AG04450 (cell line): ENCODE measurements at regions not wholly inside any gene's neighbourhood (a gene's known extent, or its start where the extent isn't known, plus 50 kb on each side); places are given as distances from the start of the nearest gene placed in this dataset.
"Not testable (repeated sequence)": the region's sequence is repeated elsewhere in the genome, so short reads cannot be mapped to it uniquely, and the experiment has no call there.

Source experiments
- CTCF ChIA-PET: fragments of 300-600, 350-600 bp; formaldehyde crosslinking; extraction: SDS; loops from one replicate; lab custom pipeline; 2022; ENCODE audit warnings: antibody characterized with exemption, inconsistent platforms; lab: Charles Lee
- POLR2A ChIA-PET: fragments of 350-600 bp; formaldehyde crosslinking; extraction: SDS; loops from one replicate; lab custom pipeline; 2021; ENCODE audit warnings: antibody characterized with exemption, inconsistent platforms; lab: Yijun Ruan, JAX
- DNase-seq: peaks from one replicate; pipeline ENCODE4 v3.0.0-alpha.2; 2011; ENCODE audit warnings: low read depth, low spot score
- H3K27ac ChIP-seq: one replicate; pipeline ENCODE4 v1.5.1; 2012; ENCODE audit warnings: low read depth, low read length, control low read depth
- H3K27me3 ChIP-seq: one replicate; pipeline ENCODE4 v1.6.0; 2012; ENCODE audit warnings: low read length; ENCODE audit not compliant: control insufficient read depth, insufficient read depth
- H3K4me3 ChIP-seq: 2 replicates; pipeline ENCODE4 v1.5.1; 2011; ENCODE audit warnings: mild to moderate bottlenecking, low read depth, low read length, control low read depth
- H3K9me3 ChIP-seq: 2 replicates; pipeline ENCODE4 v1.5.1; 2012; ENCODE audit warnings: low read length; ENCODE audit not compliant: control insufficient read depth, insufficient read depth
- CTCF ChIP-seq: IDR thresholded peaks from 2 replicates; pipeline ENCODE4 v1.5.1; 2011; ENCODE audit warnings: low read depth, low read length, control low read depth, inconsistent platforms

DNA sequence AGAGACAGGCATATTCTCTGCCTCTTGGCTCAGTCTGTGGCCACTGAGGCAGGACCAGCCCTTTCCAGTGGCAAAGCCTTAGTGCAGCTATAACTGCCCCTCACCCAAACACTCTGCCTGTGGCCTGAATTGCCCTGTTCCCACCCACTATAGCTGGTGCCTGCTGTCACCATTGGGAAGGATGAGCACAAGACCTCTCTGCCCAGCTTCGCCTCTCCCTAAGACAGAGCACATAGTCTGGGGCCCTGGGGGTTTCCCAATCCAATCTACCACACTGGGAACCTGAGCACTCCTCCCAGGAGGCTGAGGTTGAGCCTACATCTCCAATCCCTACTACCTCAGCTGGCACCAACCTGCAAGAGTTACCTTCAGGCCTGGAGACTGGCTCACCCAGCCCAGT lies 670.4 kb downstream of the JRKL start:
- H3K4me3 ChIP-seq = no peak overlapping the region
- TF ChIP-seq CTCF = no peak
- POLR2A ChIA-PET = no interaction called here
- peaks cover 11% of the 10 kb centered on the region for H3K9me3 ChIP-seq
- no peak for DNase-seq
- CTCF ChIA-PET = no interaction called here
- H3K27me3 ChIP-seq = no peaks in the 10 kb centered on the region
- no peak overlapping the region for H3K27ac ChIP-seq

DNA sequence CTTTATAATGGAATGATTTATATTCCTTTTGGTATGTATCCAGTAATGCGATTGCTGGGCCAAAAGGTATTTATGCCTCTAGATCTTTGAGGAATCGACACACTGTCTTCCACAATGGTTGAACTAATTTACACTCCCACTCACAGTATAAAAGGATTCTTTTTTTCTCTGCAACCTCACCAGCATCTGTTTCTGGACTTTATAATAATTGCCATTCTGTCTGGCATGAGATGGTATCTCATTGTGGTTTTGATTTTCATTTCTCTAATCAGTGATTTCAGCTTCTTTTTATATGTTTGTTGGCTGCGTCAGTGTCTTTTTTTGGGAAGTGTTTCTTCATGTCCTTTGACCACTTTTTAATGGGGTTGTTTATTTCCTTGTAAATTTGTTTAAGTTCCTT lies 679.3 kb downstream of the JRKL start:
- Histone ChIP-seq H3K4me3 (no peak overlapping the region), H3K27ac (no peak overlapping the region), H3K27me3 (no peaks in the 10 kb centered on the region), H3K9me3 (peaks cover 5% of the 10 kb centered on the region; the same call in 1 of the 2 replicates)
- ChIA-PET CTCF (no interaction called here), POLR2A (no interaction called here)
- TF ChIP-seq CTCF = no peak
- DNase-seq = no peak

- ChIA-PET POLR2A (no interaction called here), CTCF (no interaction called here)
- Histone ChIP-seq H3K27ac (no peak overlapping the region), H3K4me3 (no peak overlapping the region), H3K27me3 (no peaks in the 10 kb centered on the region), H3K9me3 (peaks cover 19% of the 10 kb centered on the region)
- no peak for DNase-seq
- no peak for TF ChIP-seq CTCF
Observed at GRCh38 chr11:97072420-97072819, 682.6 kb downstream of the JRKL start.

GRCh38 chr11:97076666-97077065 lies 686.9 kb downstream of the JRKL start:
- POLR2A ChIA-PET, H3K4me3 ChIP-seq, DNase-seq, CTCF ChIA-PET, H3K27ac ChIP-seq, H3K27me3 ChIP-seq: not testable (repeated sequence)
- peaks cover 19% of the 10 kb centered on the region for H3K9me3 ChIP-seq

DNA sequence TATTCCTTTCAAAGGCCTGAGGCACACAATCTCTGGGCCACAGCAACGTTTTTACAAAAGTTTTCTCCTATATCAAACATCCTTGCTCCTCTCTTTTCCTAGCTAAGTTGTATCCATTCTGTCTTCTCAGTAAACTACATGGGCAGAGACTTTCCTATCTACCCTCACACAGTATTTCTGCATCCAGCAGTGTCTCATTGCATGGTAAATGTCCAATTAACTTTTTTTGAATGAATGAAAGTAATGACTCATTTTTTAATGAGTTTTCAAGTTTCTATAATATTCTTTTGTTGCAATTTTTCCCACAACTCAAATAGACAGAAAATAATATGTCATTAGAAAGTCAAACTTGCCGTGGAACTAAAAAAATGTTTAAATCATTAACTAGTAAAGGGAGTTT lies 688.6 kb downstream of the JRKL start:
- no peak for TF ChIP-seq CTCF
- H3K4me3 ChIP-seq = no peak overlapping the region
- DNase-seq = no peak
- ChIA-PET CTCF (no interaction called here), POLR2A (no interaction called here)
- no peaks in the 10 kb centered on the region for H3K27me3 ChIP-seq
- no peak overlapping the region for H3K27ac ChIP-seq
- peaks cover 22% of the 10 kb centered on the region for H3K9me3 ChIP-seq

- no peak overlapping the region for H3K4me3 ChIP-seq
- no peak overlapping the region for H3K27ac ChIP-seq
- ChIA-PET POLR2A (no interaction called here), CTCF (no interaction called here)
- no peak for DNase-seq
- TF ChIP-seq CTCF = no peak
- H3K9me3 ChIP-seq = peaks cover 20% of the 10 kb centered on the region
- H3K27me3 ChIP-seq = no peaks in the 10 kb centered on the region
Observed at GRCh38 chr11:97079244-97079643, 689.4 kb downstream of the JRKL start.
